Hepatic stellate cell (primary cell): ENCODE measurements at regions not wholly inside any gene's neighbourhood (a gene's known extent, or its start where the extent isn't known, plus 50 kb on each side); places are given as distances from the start of the nearest gene placed in this dataset.
"Not testable (repeated sequence)": the region's sequence is repeated elsewhere in the genome, so short reads cannot be mapped to it uniquely, and the experiment has no call there.

Source experiments
- DNase-seq: peaks from one replicate; pipeline ENCODE4 v3.0.0; 2011; ENCODE audit warnings: low spot score

DNA sequence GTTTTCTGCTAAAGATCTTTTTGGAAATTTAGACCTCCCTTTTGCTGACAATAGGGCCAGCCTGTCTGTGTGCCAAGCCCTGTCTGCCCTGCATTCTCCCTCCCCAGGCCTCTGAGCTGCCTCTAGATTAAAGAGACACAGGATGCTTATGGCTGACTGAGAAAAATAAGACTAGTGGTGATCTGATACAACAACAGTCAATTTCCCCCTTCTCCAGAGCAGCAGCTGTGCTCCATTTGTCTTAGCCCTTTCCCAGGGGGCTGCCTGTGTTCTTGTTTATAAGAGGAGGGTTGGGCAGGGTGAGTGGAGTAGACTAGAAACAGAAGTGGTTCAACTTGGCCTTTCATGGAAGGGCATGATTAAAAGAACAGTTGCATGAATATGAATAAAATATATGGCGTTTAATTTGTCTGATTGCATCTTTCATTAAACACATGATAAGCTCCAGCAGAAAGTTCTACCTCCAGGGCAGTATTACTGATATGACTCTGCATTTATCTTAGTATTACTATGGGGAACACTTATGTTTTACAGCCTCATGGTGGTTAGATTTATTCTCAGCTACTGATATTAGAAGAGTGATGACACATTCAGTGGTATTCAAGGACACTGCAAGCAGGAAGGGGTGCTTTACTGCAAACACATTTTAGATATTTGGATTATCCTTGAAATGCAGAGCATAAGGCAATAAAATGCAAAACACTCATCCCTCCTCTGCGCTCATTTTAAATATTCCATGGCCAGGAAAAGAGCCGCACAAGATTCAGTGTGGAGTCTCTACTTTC lies 150.2 kb upstream of the CLEC14A start:
- no peak for DNase-seq

DNA sequence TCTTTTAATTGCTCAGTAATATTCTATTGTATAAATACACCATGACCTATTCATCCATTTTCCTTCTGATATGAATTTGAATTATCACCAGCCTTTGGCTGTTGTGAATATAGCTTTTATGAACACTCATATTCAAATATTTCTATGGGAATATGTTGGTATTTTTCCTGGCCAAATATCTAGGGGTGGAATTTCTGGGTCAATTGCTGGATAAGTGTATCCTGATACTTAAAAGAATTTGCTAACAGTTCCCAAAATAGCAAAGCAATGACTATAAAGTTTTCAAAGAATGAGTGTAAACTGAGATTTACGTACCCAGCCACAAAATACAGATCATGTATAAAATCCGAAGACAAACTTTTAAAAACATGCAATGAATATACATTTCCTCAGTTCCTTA lies 148.7 kb upstream of the CLEC14A start:
- no peak for DNase-seq

DNA sequence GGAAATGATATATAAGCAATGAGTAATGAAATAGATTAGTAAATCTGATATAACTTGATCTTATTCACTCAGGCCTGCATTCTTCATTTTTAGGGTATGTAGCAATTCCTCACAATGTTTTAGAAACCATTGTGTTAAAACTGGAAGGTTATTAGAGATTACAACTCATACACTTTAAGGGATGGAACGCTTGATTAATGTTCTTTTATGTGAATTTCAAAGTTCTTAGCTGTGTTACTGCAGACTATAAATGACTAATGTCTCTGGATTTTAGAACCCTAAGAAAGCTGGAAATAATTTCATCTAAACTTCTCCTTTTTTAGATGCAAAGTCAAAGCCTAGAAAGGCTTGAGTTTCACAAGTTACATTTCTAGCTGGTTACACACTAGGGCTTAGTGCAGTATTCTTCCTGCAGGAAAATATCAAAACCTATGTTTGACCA lies 148.2 kb upstream of the CLEC14A start:
- DNase-seq: no peak

DNA sequence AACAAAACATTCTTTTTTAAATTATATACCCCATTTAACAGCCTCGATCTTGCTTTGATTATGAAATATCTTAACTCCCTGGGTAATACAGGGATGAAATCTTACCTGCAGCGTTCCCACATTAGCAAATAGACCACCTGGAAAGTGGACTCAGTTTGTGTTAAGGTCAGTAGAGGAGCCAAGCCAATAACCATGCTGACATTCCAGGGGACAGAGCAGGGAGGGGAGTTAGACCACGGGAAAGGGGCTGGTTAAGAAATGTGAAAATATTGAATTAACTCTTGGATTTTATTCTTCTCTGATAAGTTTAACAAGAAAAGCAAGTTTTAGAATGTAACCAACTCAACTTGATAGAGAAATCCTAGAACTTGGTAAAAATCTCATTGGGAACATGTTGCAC lies 144.9 kb upstream of the CLEC14A start:
- DNase-seq: no peak

DNA sequence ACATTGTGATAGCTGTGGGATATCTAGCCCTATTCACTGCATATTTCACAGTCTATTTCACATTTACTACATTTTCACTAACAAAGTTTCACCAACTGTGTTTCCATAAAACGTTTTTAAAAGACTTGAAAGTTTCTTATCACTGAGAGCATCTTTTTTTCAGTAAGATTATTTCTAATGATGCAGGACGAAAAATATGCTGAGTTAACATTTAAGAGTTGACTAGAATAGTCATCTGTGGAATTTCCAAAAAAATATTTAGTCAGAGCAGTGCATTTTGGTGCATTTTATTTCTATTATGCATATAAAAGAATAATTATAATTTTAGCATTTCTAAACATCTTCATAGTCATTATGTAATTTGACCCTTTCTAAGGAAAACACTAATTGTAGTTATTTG lies 143.8 kb upstream of the CLEC14A start:
- no peak for DNase-seq

DNA sequence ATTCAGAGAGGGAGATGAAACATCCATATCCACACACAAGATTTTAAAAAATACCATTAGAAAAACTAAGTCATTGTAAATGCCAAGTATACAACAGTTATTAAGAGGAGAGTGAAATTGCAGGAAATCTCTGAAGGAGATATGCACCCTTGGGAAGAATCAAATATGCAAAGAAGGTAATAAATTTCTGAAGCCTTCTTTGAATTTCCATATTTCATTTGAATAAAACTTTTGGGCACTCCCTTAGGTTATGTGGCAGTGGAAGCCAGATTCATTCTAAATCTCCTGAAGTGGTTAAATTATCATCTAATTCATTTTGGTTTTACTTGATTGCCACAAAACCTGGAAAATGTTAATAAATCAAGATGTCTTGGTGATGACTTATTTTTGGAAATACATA lies 138.9 kb upstream of the CLEC14A start:
- DNase-seq: no peak

DNA sequence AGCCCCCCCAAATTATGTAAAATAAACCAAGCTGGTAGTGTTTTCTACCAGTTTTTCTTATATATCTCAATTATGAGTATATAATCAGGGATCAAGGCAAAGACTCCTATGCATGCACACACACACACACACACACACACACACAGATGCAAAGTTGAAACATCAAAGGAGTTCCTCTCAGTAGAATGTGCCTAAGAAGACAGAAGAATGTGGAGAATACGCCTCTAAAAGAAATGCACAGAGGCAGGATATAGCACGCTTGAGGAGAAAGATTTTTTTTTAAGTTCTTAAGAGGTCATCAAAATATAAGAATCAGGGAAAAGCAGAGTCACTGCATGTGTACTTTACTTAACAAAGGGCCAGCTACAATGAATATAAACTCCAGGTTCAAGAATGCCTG lies 138.2 kb upstream of the CLEC14A start:
- DNase-seq: no peak

DNA sequence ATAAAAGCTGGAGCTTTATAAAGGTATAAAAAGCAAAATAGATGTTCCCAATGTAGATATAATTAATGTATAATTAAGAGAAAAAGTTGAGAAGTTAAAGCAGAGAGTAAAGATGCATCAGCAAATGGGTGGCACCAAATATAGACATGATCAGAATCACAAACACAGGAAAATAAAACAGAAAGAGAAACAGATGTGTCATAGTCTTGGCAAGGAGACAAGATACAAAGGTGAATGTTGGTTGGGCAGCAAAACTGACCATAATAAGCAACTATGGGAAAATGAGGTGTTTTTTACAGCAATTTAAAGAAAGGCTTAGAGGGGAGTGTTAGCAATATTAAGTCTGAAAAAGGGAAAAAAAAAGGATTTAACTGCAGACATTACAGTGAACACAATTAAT lies 135.4 kb upstream of the CLEC14A start:
- DNase-seq: no peak

DNA sequence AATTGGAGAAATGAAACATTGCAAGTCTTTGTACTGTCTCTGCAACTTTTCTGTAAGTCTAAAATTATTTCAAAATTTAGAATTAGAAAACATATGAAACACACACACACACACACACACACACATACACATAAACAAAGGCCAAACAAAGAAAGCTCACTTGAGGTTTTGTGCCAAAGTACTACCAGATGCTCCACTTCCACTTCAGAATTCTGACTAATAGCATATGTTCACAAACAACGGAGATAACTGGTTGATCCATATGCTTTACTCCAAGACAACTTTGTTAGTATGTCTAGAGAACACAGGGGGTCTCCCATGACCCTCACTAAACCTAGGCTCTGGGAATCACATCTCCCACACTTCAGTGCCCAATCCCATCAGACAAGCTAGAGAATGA lies 133.8 kb upstream of the CLEC14A start:
- no peak for DNase-seq

DNA sequence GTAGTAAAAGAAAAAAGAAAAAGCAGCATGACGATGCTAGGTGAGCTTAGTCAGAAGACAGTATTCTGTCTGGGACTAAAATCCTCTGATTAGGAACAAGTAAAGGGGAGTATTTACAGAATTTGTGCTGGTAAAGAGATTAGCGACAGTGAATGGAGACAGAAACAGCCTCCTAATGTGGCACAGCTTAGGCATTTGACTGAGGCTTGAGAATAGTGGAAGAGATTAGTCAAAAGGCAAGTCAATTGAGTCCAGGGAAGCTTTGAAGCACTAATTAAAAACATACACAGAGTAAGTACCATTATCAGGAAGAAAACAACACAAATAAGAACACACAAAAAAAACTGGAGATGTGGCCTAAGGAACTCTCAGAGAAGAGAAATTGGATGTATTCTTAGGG lies 131.9 kb upstream of the CLEC14A start:
- DNase-seq: no peak

DNA sequence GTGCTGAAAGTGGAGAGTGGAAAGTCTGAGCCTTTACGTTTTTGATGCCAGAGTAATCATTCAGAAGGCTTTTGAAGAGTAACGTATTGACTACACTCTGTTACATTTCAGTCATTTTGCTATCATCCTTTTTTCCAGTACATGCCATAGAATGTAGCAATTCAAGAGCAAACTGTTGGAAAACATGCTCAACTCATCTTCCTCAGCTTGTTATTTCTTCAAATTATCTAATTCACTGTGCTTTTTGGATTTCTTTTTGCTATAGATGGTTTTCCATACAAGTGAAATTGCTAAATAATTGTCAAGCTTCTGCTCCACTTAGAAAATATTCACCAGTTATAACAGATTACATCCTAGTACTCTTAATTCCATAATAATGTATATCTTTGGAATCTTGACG lies 129.9 kb upstream of the CLEC14A start:
- no peak for DNase-seq

DNA sequence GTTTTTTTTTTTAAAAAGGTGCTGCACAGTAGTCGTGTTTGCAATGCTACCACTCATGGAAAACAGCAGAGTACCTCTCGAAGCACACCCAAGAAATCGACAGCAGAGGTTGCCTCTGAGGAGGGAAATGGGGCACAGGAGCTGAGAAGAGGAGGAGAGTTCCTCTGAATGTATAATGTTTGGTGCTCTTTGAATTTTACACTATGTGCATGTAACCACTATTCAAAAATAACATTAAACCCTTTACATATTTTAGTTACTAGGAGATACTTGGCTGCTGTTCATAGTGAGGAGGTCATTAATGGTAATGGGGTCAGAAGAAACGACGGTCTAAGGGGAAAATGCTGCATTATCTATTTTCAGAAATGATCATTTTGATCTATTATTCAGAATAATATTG lies 129.4 kb upstream of the CLEC14A start:
- DNase-seq: no peak

DNA sequence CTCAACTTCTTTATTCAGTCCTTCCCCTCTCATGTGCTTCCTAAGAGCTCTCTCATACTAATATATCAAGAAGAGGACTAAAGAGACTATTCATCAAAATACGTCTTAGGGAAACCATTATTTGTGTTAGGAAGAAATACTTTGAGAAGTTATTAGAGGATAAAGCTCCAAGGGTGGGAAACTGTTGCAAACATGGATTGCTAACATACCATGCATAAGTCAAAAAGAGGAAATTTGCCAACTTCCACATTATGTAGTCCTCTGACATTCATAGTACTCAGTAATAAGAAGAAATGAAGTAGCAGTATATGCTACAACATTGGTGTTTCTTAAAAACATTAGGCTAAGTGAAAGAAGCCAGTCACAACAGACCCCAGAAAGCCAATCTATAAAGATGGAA lies 128.8 kb upstream of the CLEC14A start:
- no peak for DNase-seq

DNA sequence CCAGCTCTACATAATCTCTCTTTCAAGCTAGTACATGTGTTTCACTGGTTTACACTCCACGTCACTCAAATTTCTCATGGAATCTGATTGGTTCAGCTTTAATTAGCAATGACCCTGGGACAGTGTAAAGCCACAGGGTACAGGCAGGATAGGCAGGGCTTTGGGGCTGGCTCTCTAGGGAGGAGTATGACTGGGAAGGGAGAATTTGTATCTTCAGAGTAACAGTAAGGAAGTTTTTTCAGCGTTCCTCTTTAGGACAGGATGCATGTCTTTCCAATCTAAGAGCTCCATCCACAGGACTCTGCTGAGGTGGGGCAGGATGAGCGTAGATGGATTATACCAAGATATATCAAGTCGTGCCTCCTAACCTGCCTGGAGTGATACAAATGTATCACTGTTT lies 112.0 kb upstream of the CLEC14A start:
- DNase-seq: no peak

DNA sequence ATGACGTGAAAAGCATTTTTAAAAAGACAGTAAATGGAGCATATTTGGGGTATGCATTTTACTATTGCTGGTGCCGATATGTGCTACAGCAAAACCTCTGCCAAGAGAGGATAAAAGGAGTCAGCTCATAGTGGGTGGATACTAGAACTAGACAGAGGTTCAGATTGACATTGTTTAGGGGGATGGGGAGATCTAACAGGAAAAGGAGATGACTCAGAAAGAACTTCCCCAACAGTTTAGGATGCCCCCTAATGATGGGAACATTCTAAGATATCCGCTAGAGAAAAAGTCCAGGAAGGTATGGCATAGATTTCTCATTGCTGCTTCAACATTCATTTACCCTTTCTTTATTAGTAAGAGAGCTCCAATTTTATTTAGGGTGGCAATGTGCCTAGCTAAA lies 110.5 kb upstream of the CLEC14A start:
- DNase-seq: no peak

DNA sequence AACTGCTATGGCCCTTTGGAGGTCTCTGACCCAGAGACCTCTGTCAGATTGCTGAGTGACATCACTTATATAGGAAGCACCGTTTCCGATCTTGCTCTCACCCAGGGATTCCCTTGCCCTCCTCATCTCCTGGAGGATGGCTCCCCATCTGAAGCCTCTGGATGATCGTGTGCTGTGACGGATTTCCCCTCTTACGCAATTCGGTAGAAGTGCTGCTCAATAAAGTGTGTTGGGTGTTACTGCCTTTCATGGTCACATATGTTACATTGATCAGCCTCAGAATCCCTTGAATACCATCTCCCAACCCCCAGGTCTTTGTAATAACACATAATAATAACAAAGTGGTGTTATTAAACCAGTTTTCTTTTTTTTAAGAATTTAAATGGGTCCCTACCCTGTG lies 107.3 kb upstream of the CLEC14A start:
- DNase-seq: no peak

DNA sequence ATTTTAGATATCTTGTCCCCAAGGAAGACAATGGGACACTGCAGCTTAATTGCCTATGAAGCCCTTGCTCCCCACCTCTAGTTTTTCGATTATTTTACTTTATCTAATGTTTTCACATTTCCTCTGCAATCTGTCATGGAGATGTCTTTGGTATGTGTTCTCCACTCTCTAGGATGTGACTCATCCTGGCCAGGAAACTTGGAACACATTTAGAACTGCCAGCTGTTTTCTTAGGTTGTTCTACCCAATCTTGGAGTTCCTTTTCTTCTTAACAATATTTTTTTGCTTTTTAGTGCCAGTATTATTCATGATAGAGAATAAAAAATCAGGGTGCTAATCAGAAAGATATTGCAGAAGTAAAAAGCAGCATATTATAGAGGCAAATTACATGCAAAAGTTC lies 101.7 kb upstream of the CLEC14A start:
- DNase-seq: peak; percentile 72

DNA sequence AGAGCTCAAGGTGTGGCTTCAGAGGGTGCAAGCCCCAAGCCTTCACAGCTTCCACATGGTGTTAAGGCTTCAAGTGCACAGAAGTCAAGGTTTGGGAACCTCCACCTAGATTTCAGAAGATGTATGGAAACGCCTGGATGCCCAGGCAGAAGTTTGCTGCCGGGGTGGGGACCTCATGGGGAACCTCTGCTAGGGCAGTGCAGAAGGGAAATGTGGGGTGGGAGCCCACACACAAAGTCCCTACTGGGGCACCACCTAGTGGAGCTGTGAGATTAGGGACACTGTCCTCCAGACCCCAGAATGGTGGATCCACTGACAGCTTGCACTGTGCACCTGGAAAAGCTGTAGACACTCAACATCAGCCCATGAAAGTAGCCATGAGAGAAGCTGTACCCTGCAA lies 99.6 kb upstream of the CLEC14A start:
- not testable (repeated sequence) for DNase-seq

DNA sequence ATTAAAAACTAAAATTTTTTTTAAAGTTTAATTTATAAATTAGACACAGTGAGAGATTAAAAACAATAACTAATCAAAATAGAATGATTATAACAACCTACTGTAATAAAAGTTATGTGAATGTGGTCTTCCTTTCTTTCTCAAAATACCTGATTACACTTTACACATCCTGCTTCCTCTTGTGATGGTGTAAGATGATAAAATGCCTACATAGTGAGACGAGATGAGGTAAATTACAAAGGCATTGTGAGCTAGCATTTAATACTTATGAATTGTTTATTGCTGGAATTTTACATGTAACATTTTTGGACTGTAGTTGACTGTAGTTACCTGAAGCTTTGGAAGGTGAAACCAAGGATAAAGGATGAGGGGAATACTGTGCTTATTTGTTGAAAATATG lies 94.2 kb upstream of the CLEC14A start:
- DNase-seq: no peak

DNA sequence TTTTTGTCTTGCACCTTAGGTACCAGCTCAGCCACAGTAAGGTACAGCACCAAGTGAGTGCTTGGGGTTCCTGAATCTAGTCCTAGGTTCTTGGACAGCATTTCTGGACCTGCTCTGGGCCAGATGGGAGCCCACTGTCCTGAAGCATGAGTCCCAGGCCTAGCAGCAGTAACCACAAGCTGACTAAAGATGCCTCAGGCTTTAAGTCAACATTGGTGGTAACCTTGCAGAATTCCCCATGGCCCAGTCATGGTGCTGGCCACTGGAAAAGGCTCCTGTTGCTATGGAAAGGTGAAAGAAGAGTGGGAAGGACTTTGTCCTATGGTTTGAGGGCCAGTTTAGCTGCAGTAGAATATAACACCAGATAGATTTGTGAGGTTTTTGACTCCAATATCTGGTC lies 86.9 kb upstream of the CLEC14A start:
- DNase-seq: peak; percentile 56

DNA sequence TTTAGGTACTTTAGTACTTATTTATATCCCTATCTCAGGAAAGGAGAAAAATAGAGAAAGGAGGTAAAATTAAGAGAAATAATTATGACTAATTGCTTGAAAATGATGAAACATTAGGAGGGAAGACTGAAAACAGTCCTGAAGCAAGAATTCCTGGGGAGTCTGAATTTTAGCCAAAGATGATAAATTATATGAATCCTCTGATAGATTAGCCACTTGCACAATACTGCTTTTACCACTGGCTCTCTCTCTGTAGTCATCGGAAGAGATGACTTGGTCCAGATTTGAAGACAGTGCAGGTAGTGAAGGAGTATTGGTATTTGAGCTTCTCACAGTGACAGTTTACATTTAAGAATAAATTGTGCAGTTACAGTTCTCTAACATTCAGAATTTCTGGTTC lies 83.8 kb upstream of the CLEC14A start:
- no peak for DNase-seq

DNA sequence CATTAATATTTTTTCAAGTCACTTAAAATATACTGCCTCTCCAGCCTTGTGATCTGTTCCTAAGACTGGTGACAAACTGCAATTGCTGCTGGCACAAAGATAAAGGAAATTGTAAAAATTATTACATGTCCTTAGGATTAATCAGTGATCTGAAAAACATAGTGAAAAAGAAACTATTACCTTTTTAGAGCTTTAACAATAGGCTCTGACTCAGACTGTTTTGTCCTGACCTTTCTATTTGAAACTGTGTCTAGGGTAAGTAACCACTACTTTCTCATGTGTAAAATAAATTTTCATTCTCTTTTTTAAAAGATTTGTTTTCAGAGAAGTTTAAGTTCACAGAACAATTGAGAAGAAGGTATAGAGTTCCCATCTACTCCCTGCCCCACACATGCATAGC lies 80.4 kb upstream of the CLEC14A start:
- DNase-seq: no peak

DNA sequence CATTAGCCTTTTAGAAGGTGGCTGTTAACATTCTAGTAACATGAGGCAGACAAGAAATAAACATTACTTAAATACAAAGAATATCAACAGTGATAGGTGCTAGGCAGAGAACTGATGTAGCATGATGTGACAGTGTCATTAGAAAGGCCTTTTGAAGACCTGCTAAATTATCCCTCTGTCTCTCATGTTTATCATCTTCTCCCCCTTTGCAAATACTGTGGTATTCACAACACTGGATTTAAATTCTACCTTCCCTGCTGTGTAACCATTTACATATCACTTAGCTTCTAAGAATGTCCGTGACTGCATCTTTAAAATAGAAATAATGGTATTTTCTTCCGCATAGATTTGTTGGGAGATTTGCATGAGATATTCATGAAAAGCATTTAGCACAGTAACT lies 74.4 kb upstream of the CLEC14A start:
- DNase-seq: no peak

DNA sequence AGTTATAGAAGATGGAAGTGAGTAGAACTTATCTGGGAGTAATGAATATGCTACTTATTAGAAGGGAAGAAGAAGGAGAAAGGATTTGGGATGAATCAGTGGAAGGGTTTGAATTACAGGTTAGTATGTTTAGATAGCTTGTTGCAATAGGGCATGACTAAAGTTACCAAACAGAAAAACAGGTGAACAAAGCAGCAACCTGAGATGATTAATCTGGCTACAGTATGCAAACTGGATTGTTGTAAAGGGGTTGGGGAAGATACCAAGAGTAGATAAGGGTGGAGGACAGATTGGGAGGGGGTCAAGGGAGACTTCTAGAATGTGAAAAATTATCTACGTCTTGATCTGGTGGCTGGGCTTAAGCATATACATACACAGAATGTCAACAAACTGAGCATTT lies 73.4 kb upstream of the CLEC14A start:
- DNase-seq: no peak

DNA sequence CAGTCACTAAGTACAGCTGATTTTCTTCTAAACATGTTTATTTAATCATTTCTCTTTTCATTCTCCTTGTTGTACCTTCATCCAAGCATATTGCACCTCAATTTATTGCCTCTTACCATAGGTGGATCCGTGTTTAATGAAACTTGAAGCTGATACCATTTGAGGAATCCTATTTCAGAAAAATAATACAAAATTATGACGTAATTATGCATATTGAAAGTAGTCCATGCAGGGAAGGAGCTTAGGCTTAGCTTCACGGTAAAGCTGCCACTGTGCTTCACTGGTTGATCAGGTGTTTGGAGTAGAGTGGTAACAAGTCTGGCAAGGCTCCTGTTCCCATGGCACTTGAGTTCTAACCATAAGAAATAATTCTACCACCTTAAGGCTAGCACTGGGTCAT lies 61.0 kb upstream of the CLEC14A start:
- no peak for DNase-seq
